HG02588 (cell line): ENCODE measurements at regions not wholly inside any gene's neighbourhood (a gene's known extent, or its start where the extent isn't known, plus 50 kb on each side); places are given as distances from the start of the nearest gene placed in this dataset.

ENCODE experiments used
- ATAC-seq: cut with Tn5 transposase; IDR thresholded peaks from one replicate; pipeline ENCODE4 v1.9.1; 2021; ENCODE audit warnings: mild to moderate bottlenecking, moderate library complexity; ENCODE audit not compliant: unreplicated experiment

DNA sequence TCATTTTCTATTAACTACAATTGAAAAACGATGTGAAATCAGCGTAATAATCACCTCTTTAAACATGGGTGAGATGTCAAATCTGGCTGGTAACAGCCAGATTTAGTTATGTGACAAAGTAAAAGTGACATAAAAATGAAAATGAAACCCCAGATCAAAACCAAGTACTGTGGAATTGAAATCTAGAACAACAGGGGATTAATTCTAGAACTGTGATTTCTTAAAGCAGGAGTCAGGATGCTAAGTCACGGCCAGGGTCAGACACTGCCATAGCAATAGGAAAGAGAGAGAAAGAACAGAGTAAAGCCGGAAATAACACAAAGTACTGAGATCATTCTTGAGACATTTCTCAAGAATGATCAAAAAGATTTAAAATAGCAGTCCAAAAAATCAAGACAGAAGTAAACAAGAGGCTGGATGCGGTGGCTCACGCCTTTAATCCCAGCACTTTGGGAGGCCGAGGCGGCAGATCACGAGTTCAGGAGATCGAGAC lies 1183.7 kb upstream of the NXPH2 start:
- ATAC-seq: no peak

DNA sequence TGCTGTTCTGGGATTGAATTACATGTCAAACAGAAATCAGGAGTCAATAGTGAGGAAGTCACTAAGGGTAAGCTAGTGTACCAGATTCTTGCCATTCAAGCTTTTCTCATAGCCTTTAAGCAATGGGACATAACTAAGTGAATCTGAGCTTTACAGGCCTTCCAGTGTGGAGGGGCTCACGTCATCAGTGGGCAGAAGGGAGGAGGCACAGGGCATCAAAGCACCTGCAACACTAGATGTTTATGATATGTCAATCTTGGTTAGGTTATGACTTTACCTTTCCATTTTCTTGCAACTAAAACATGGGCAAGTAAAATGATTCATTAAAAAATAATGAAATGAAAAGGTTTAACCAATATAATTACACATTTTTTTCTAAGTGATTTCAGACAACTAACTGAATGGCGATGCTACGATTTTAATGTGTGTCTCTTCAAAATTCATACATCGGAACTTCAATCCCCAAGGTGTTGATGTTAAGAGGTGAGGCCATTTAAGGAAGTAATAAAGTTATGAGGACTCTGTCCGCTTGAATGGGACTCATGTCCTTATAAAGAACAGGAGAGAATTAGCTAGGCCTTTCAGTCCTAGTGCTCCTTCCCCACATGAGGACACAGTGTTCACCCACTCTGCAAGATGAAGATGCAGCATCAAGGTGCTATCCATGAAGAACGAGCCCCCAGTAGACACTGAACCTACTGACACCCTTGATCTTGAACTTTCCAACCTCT lies 1169.2 kb upstream of the NXPH2 start:
- no peak for ATAC-seq

DNA sequence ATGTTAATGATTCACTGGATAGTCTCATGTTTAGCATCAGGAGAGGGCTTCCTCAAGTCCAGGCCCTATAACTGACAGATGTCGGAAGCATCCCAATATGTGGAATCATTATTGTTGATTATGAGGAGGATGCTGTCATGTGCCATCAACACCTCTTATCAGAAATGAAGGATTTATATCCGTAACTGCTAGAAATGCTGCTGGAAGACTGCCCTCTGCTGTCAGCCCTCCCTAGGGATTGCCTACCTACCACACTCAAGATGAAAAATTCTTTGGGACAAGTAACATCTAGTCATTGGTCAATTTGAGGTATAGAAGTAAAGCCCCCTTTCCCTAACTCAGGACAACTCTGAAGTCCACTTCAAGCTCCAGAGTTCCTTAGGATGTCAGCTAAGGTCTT lies 1166.5 kb upstream of the NXPH2 start:
- no peak for ATAC-seq

DNA sequence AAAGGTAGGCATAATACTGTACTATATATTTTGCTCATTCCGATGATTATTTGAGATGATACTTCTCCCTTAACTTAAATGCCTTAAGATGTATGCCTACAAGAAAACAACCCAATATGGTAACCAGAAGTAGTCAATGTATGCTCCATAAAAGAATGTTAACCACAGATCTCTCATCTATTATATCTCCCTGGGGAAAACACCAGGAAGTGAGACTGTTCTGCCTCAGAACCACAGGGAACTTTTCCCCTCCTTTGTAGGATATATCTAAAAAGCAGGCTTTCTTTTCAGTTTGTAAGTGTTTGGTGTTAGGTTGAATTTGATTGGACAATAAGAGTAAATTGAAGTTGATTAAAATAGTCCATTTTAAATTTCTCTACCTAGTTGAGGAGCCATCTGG lies 1160.5 kb upstream of the NXPH2 start:
- no peak for ATAC-seq

DNA sequence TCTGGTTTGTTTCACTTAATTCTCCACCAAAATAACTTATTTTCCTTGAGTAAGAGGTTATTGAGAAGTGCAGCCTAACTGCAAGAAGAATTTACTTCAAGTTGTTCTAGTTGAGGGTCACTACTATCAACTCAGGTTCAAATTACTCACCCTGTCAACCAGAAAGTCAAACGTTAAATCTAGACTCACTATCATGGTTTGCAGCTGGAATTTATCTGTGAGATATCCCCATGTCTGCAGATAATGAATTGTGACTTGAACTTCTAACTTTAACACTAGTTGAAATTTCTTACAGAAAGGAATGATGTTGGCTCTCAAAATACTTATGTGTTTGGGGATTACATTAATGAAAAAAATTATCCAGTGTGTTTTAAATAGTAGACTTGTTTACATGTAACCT lies 1145.7 kb upstream of the NXPH2 start:
- no peak for ATAC-seq

DNA sequence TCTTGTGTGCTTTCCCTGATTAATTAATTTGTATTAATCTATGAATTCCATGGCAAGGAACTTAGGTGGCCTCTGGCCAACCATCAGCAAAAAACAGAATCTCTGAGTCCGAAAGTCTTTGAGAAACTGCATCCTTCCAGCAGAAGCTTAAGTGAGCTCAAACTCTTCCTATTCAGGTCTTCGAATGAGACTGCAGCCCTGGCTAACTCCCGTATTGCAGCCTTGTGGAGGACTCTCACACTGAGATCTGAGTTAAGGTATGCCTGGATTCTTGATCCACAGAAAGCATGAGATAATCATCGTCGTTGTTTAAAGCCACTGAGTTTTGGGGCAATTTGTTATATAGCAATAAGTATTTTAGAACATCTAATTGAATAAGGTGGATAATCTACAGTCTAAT lies 1143.9 kb upstream of the NXPH2 start:
- ATAC-seq: no peak

DNA sequence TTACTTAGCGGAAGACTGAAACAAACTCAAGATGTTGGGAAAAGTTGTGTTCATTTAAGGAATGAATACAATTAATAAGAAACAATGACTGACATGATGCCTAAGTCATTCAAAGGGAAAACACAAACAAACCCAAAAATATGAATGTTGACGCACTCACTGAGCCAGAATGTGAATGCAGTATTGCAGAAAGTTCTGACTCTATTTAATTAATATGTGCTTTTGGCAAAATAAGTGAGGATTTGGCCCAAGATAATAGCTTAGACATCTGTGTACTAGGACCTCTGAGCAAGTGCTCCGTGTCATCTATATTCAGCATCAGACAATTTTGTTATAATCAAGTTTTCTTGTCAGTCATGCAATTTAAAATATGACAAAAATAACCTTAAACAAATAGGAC lies 1138.8 kb upstream of the NXPH2 start:
- ATAC-seq: no peak

DNA sequence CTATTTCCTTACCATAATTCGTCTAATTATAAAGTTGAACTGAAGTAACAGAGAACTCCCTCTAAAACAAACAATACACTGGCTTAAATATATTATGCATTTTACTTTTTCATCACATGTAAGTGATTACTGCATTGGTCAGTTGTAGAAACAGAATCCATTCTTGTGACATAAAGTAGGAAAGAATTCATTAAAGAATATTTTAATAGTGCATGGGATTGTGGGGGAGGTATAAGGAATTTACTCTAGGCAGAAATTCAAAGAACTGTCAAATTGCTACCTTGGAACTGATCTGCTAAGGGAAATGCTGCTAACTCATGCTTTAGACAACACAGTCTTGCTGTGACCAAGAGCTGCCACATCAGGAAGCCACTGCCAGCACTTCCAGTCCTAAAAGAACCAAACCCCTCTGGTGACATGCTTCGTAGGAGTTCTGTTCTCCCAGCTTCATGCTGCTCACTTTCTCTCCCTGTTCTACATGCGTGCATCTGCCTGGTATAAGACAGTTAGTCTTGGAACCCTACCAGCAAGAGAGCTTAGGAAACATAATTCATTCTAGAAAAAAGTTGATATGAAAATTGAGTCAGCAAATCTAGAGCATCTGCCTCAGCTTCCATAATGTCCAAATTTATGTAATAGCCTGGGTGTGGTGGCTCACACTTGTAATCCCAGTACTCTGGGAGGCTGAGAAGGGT lies 1137.6 kb upstream of the NXPH2 start:
- no peak for ATAC-seq

DNA sequence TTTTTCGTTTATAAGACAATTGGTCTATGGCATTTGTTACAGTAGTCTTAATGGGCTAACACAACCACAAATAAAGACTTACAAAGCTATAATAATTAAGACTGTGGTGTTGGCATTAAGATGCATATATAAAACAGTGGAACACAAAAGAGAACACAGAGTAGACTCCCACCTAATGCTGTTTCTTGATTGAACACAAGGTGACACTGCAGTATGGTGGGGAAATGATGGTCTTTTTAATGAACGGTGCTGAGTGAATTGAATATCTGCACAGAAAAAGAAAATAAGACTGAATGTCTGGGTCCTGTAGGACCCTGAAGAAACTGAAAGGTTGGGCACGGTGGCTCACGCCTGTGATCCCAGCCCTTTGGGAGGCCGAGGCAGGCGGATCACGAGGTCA lies 1136.6 kb upstream of the NXPH2 start:
- ATAC-seq: no peak

DNA sequence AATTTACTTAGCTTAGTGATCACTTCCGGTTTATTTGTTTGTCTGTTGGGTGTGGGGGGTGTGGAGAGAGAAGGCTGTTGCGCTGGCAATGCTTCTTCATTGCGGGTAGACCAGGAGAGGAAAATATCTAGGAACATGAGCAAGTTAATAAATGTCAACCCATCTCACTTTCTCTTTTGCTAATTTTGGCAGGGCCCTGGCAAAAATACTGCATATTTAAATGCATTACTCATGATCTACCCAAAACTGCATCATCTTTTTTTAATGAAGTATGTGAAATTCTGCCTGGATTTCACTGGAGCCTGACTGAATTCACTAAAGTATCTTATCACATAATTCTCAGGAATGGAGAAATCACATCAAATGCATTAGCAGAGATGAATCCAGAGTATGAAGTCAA lies 1131.0 kb upstream of the NXPH2 start:
- ATAC-seq: no peak

DNA sequence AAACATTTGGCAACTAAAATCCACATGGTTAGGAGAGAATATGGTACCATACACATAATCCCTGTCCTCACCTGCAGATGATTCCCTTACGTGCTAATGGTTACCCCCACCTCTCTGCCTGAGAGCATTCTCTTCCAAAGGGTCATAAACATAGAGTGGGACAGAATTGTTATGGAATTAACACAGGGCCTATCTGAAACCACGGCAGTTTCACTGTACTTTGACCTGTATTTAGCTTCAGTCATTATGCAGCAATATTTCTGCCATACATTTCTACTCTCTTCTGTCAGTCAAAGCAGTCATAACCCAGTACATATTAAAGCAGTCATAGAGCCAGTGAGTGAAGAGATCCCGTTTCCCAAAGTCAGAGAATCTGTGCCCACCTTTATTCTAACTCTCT lies 1128.9 kb upstream of the NXPH2 start:
- ATAC-seq: no peak

DNA sequence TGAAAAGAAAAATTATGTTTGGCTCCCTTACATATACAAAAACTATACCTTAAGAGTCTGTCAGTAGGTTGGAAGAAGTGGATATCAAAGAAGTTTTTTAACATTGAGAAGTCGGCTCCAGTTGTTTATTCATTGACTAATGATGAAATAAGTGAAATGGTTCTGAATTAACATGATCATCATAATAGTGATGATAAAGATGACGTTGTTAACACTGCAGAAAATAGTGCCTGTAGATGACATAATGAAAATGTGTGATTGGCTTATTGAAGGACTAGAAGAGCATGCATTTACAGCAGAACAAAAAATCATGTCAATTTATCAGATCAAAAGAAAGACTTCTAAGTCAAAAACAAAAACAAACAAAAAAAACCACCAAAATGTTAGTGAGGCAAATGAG lies 1125.4 kb upstream of the NXPH2 start:
- ATAC-seq: no peak

DNA sequence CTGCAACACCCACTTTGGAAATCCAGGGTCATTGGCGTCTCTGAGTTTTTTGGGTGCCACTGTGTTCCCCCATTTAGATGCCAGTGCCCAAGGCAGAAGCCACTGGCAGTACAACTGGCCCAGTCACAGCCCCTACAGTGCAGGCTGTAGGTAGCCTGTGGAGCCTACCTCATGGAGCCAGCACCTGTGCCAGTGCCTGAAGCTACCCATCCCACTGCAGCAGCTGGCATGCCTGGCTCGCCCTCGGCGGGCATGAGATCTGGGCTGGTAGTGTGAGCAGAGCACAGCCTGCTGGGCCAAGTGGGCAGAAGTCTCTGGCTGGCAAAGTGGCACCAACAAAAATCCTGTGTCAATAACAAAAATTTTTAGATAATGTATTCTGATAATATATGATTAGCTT lies 1111.4 kb upstream of the NXPH2 start:
- no peak for ATAC-seq

DNA sequence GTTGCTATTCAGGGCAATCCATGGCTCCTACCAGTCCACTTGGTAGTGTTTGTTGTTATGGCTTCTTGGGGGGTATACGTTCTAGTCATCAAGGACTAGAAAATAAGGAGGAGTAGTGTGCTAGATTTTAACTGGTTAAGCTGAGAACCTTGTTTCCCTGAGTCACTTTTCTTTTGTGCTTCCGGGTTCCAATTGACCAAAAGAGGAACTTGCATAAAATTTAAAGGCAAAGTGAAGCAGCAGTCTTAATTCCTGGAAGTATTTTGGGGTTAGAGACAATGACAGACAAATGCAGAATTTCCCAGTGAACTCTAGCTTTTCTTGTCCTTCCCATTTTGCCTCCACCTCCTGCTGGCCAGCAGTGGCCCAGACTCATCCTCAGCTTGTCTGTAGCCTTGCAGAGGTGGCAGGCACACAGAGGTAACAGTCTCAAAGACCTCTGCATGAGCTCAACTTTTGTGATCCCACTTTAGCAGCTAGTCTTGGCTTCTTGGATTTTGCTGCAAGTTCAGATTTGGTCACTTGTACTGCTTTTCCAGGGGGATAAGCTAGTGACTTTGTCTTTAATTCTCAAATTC lies 1105.8 kb upstream of the NXPH2 start:
- no peak for ATAC-seq

DNA sequence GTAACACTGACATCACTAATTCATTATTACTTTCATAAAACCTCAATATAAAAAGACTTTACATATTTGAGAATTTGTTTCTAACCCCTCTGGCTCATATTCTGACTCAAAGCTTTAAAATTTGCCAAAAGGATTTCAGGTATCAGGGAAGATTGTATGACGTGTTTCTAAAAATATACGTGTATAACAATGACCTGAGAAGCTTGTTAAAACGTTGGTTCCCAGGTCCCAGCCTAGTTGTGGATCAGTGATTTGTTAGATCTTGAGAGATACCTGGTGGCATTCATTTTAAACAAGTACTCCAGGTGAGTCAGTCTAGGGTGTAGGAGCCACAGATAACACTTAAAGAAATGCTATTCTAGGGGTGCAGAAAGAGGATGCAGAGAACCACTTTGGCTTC lies 1096.8 kb upstream of the NXPH2 start:
- no peak for ATAC-seq

DNA sequence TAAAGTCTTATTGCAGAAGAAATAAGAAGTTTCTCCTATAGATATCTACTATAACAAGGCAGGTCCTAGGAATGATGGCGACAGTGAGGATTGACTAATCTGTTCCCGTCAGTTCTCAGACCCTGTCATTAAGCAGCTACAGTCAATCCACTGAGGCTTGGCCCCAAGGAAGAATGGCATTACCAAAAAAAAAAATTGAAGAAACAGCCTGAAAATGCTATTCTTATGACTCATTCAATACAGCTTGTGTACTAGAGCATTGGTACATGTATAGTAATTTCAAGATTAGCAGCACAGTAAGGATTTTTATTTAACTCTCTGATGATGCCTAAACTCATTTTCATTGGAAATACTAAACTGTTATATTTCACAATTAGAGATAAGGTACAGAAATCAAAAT lies 1096.1 kb upstream of the NXPH2 start:
- ATAC-seq: no peak

DNA sequence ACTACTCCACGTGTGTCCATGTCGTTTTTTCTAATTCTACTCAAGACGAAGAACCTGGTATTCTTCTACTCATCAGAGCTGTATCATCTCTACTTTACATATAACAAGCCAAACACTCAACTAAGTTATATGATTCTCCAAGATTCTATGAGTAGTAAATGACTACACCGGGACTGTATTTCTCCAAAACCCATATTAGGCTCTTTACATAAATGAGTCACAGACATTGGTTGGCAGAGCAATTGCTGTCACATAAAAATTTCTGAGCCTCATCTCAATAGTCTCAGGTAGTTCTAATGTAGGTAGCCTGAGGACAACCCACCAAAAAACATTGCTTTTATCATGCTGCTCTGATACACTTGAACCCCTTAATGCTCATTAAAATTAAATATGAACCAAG lies 1092.3 kb upstream of the NXPH2 start:
- ATAC-seq: no peak

DNA sequence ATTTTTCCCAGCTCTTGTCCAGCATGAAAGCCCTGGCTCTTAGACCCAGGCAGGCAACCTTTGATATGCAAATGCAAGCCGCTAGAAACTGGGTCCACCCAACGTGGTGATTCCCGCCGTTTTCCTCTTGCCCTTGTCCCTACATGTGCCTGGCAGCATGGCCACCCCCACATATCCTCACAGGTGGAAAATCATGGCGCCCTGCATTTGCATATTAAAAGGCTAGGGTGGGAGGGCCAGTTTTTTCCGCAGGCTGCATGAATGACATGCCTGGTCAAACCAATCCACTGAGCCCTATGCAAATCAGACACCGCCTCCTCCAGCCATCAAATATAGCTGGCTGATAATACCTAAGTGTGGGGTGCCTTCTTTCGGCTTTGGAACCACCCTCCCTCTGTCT lies 1091.8 kb upstream of the NXPH2 start:
- no peak for ATAC-seq

DNA sequence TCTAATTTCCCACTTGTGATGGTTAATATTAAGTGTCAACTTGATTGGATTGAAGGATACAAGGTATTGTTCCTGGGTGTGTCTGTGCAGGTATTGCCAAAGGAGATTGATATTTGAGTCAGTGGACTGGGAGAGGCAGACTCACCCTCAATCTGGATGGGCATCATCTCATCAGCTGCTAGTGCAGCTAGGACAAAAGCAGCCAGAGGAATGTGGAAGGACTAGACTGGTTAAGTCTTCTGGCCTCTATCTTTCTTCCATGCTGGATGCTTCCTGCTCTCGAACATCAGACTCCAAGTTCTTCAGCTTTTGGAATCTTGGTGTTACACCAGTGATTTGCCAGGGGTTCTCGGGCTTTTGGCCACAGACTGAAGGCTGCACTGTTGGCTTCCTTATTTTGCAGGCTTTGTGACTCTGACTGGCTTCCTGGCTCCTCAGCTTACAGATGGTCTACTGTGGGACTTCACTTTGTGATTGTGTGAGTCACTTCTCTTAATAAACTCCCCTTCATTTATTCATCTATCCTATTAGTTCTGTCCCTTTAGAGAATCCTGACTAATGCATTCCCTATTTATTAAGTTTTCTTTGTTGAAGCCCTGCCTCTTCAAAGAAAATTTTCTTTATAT lies 1087.5 kb upstream of the NXPH2 start:
- ATAC-seq: no peak

DNA sequence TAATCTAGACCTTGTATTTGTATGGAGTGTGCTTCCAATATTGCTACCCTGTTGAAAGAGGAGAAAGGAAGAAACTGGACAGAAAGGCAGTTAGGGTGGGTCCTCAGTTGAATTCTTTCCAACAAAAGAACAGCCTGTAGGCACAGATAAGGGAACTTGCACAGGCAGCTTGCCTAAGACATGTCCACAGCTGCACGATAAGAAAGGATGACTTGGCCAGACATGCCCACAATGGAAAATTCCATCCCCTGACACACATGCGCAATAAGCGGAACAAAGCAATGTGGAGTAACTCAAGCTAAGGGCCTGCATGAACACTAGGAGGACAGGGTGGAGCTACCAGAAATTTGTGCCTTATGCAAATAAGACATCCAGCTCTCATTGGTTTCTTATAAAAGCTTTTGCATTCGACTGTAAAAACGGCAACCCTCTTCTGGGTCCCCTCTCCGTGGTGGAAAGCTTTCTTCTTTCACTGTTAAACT lies 1084.7 kb upstream of the NXPH2 start:
- no peak for ATAC-seq

DNA sequence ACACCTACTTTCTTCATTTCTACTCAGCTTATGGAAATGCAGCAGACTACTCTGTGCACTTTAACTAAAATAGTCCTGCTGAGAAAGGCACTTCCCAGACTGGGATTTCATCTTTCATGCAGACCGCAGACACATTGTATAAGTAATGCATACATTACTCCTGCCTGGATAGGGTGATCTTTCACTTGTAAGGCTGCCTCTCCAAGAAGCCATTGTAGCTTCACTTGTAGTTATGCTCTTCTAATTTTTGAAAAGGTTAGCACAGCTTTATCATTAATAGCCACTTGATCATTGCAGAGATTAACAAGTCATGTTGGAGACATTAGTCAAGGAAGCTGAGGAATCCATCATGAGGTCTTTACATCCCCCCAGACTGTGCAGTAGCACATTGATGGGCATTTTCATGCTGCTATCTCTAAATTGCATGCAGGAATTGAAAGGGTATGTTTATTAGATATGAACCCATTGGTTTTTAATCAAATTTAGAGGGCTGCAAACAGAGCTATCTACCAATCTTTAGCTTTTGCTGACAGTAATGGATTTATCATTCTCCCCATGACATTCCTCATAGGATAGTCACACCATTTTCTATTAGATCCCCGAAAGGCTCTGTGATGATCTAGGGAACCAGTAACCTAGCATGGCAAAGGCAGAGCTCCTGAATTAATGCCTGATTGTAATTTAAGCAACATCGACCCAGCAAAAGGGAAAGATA lies 1074.7 kb upstream of the NXPH2 start:
- no peak for ATAC-seq
